HCT116 (cell line): ENCODE measurements at regions not wholly inside any gene's neighbourhood (a gene's known extent, or its start where the extent isn't known, plus 50 kb on each side); places are given as distances from the start of the nearest gene placed in this dataset.

Experiments
- ATAC-seq: fragments of 200-7000 bp; cut with Tn5 transposase; 2 replicates; pipeline ENCODE4 v1.9.1; 2020; ENCODE audit warnings: mild to moderate bottlenecking, moderate library complexity
- BruUV-seq: library from RNA; stranded (reverse); fragments of 400-500 nt; replicated peaks from 2 replicates; lab custom pipeline; 2021; lab: Mats Ljungman, UMichigan
- CTCF ChIA-PET: fragments of 300-600 bp; sonication (Branson Sonifier 250); formaldehyde crosslinking; loops from one replicate; lab custom pipeline; 2021; ENCODE audit warnings: antibody characterized with exemption; lab: Charles Lee
- POLR2A ChIA-PET: fragments of 300-600, 350-600 bp; sonication (Branson Sonifier 250); formaldehyde crosslinking; loops from one replicate; lab custom pipeline; 2021; ENCODE audit warnings: antibody characterized with exemption; lab: Charles Lee
- RAD21 ChIA-PET, 2 experiments: fragments of 300-600 bp; sonication (Branson Sonifier 250); formaldehyde crosslinking; loops; one replicate each; lab custom pipeline; 2023; ENCODE audit warnings: low total read pairs in 2 of 2; ENCODE audit not compliant: uncharacterized antibody in 2 of 2, unreplicated experiment in 2 of 2, low non-redundant PET in 1 of 2; lab: Charles Lee
- DNase-seq: peaks from one replicate; pipeline ENCODE4 v3.0.0-alpha.2; 2010; ENCODE audit warnings: low read depth, low spot score
- H2AFZ ChIP-seq: fragments of 200-600 bp; shearing (Covaris generic), sonication (generic); 2 replicates; pipeline ENCODE4 v1.6.1; 2017; ENCODE audit warnings: low read depth, mixed run types, mixed read lengths, antibody characterized with exemption, low read length; ENCODE audit not compliant: poor library complexity, severe bottlenecking
- H3K27ac ChIP-seq: 2 replicates; pipeline ENCODE4 v1.5.1; 2012; ENCODE audit warnings: low read depth, low read length
- H3K27me3 ChIP-seq: fragments of 200-600 bp; sonication (generic); 2 replicates; pipeline ENCODE4 v1.6.1; 2016; ENCODE audit warnings: mixed run types, low read length, mixed read lengths; ENCODE audit not compliant: insufficient read depth
- H3K36me3 ChIP-seq, 2 experiments: fragments of 200-500 bp in 1 of 2; fragments of 200-600 bp in 1 of 2; sonication (Bioruptor generic) in 1 of 2; sonication (generic) in 1 of 2; 2 replicates each; pipeline versions ENCODE4 v1.5.1 to v1.6.1; 2014 to 2016; ENCODE audit warnings: low read length in 2 of 2, inconsistent platforms in 1 of 2, mixed read lengths in 1 of 2, mixed run types in 1 of 2; ENCODE audit not compliant: insufficient read depth in 2 of 2, control insufficient read depth in 1 of 2
- H3K4me1 ChIP-seq, 2 experiments: fragments of 200-600 bp in 1 of 2; sonication (generic) in 1 of 2; 2 replicates each; pipeline versions ENCODE4 v1.5.1 to v1.6.1; 2012 to 2017; ENCODE audit warnings: low read length in 2 of 2, inconsistent platforms in 1 of 2, mild to moderate bottlenecking in 1 of 2, mixed read lengths in 1 of 2, mixed run types in 1 of 2, moderate library complexity in 1 of 2; ENCODE audit not compliant: insufficient read depth in 2 of 2, control insufficient read depth in 1 of 2
- H3K4me2 ChIP-seq: fragments of 200-600 bp; sonication (generic); 2 replicates; pipeline ENCODE4 v1.6.1; 2017; ENCODE audit warnings: mixed run types, low read length, mixed read lengths
- H3K4me3 ChIP-seq, 2 experiments: fragments of 200-600 bp in 1 of 2; sonication (generic) in 1 of 2; replicated peaks in 1 of 2; 2 replicates each; pipeline ENCODE4 v1.5.1; 2011 to 2016; ENCODE audit warnings: low read length in 2 of 2, control low read depth in 1 of 2, low read depth in 1 of 2, mild to moderate bottlenecking in 1 of 2, mixed read lengths in 1 of 2, mixed run types in 1 of 2
- H3K79me2 ChIP-seq: fragments of 200-600 bp; sonication (generic); 2 replicates; pipeline ENCODE4 v1.6.1; 2017; ENCODE audit warnings: mild to moderate bottlenecking, mixed run types, low read length, moderate library complexity, mixed read lengths; ENCODE audit not compliant: insufficient read depth
- H3K9ac ChIP-seq: fragments of 200-600 bp; sonication (generic); 2 replicates; pipeline ENCODE4 v1.6.1; 2016; ENCODE audit warnings: low read length, mixed read lengths
- H3K9me2 ChIP-seq: fragments of 200-600 bp; sonication (generic), shearing (Covaris generic); 2 replicates; pipeline ENCODE4 v1.6.1; 2017; ENCODE audit warnings: mixed run types, mild to moderate bottlenecking, moderate library complexity; ENCODE audit not compliant: insufficient read depth
- H3K9me3 ChIP-seq, 2 experiments: fragments of 200-500 bp in 1 of 2; fragments of 200-600 bp in 1 of 2; sonication (Bioruptor generic) in 1 of 2; sonication (generic) in 1 of 2; 2 replicates each; pipeline ENCODE4 v1.6.1; 2014 to 2017; ENCODE audit warnings: low read length in 2 of 2, mixed read lengths in 2 of 2, inconsistent platforms in 1 of 2, low read depth in 1 of 2, mild to moderate bottlenecking in 1 of 2, mixed run types in 1 of 2, moderate library complexity in 1 of 2; ENCODE audit not compliant: control insufficient read depth in 1 of 2, insufficient read depth in 1 of 2
- H4K20me1 ChIP-seq: fragments of 200-600 bp; sonication (generic), shearing (Covaris generic); 2 replicates; pipeline ENCODE4 v1.6.1; 2017; ENCODE audit warnings: mixed run types, mild to moderate bottlenecking, moderate library complexity; ENCODE audit not compliant: insufficient read depth
- CBX3 ChIP-seq: IDR thresholded peaks from 2 replicates; pipeline ENCODE4 v1.6.1; 2012; ENCODE audit warnings: low read depth
- ELF1 ChIP-seq: IDR thresholded peaks from 2 replicates; pipeline ENCODE4 v1.6.1; 2012; ENCODE audit warnings: low read depth, borderline replicate concordance
- FOSL1 ChIP-seq: IDR thresholded peaks from 2 replicates; pipeline ENCODE4 v1.6.1; 2012; ENCODE audit warnings: low read depth
- JUND ChIP-seq: IDR thresholded peaks from 2 replicates; pipeline ENCODE4 v1.6.1; 2012
- RAD21 ChIP-seq: IDR thresholded peaks from 2 replicates; pipeline ENCODE4 v1.6.1; 2012; ENCODE audit warnings: low read depth, mild to moderate bottlenecking
- SIN3A ChIP-seq: IDR thresholded peaks from 2 replicates; pipeline ENCODE4 v1.6.1; 2012; ENCODE audit warnings: low read depth
- SP1 ChIP-seq: IDR thresholded peaks from 2 replicates; pipeline ENCODE4 v1.6.1; 2012; ENCODE audit warnings: low read depth
- TCF7L2 ChIP-seq: IDR thresholded peaks from 2 replicates; pipeline ENCODE4 v1.7.0; 2011; ENCODE audit warnings: borderline replicate concordance, inconsistent platforms; ENCODE audit not compliant: insufficient read depth, insufficient read length; ENCODE audit errors: extremely low read depth
- intact Hi-C: fragments of 100-400 bp; cut with micrococcal nuclease; formaldehyde crosslinking; loops from 2 replicates; pipeline ENCODE4 v1.10.0; 2022
- TF ChIP-seq, protein P1 (sequence below): IDR thresholded peaks from 2 replicates; pipeline ENCODE4 v1.6.1; 2011; ENCODE audit warnings: mild to moderate bottlenecking, low read length, moderate library complexity; ENCODE audit not compliant: insufficient replicate concordance; ENCODE audit errors: extremely low read depth

DNA sequence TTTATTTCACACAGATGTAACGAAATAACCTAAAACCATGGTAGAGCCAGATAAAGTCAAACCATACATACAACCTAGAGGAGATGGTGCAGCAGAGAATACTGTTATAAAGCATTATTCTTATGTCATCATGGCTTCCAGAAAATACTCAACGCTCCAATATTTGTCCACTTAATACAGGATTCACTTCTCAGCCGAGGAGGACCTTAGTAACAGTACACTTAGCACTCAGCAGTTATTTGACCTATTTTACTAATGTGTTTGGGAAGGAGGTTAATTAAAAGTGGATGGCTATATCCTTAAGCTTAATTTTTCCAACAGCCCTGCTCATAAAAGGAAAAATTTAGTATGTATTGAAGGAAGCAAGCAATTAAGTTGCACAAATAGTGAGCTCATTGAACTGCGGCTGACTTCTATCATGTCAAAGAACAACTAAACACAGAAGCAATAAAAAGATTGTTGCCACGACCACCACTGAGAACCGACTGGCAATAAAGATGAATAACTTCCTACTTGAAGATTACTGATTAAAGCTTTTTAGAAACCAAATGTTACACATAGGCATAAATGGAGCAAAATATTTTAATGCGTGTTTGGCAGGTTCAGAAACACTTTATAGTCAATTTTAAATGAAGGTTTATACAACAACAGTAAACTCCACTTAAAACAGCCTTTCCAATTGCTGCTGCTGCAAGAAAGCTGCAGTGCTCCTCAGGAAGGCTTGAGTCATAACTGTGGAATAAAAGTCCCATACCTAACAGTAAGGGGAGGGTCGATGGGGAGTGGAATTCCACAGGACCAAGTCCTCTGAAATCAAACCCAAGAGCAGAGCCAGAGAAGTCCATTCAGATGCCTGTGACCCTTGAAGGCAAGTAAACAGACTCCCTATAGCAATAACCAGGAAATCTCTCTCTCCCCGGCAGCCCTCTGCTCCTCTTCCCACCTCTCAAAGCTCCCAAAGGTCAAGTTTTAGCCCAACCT is 218.9 kb upstream of the CDKN3 start:
- no peaks in the 10 kb centered on the region for H3K79me2 ChIP-seq
- no peak overlapping the region for H3K9ac ChIP-seq
- RAD21 ChIA-PET: interaction anchor here in 1 of 2 experiments (1.0 kb wide), 2 partner anchors 74 to 151 kb away, joined by 3 read pairs; no protein-coding TSS in a partner anchor
- BruUV-seq: no TSS peak
- peak overlapping the region; percentile 93 for H3K27ac ChIP-seq
- POLR2A ChIA-PET: interaction anchor here (1.4 to 1.5 kb wide), 2 partner anchors 9 to 221 kb away, joined by 5 to 9 read pairs; partner anchors contain the start of gene BMP4
- ATAC-seq (peak; percentile 51), DNase-seq (no peak)
- H3K4me3 ChIP-seq: no peak overlapping the region
- H3K4me2 ChIP-seq: peak overlapping the region; percentile 17; the same call in 1 of the 2 replicates
- H3K27me3 ChIP-seq: no peaks in the 10 kb centered on the region
- H3K4me1 ChIP-seq: peaks cover 48 to 53% of the 10 kb centered on the region in 2 experiments
- no peaks in the 10 kb centered on the region for H4K20me1 ChIP-seq
- CTCF ChIA-PET: interaction anchor here (0.9 to 2.7 kb wide), 5 partner anchors 9 to 170 kb away, joined by 3 to 8 read pairs (median 5); no protein-coding TSS in a partner anchor
- no peaks in the 10 kb centered on the region for H3K9me3 ChIP-seq
- intact Hi-C loops: loop anchor here (5.0 kb wide), 3 partner anchors 74 to 746 kb away; no protein-coding TSS in a partner anchor
- TF ChIP-seq TCF7L2: peak; percentile 98
- no peak for TF ChIP-seq CBX3
- TF ChIP-seq, all 23 proteins: peak for 1
- peak overlapping the region; percentile 34 for H2AFZ ChIP-seq
- H3K9me2 ChIP-seq: no peaks in the 10 kb centered on the region
- no peaks in the 10 kb centered on the region for H3K36me3 ChIP-seq

DNA sequence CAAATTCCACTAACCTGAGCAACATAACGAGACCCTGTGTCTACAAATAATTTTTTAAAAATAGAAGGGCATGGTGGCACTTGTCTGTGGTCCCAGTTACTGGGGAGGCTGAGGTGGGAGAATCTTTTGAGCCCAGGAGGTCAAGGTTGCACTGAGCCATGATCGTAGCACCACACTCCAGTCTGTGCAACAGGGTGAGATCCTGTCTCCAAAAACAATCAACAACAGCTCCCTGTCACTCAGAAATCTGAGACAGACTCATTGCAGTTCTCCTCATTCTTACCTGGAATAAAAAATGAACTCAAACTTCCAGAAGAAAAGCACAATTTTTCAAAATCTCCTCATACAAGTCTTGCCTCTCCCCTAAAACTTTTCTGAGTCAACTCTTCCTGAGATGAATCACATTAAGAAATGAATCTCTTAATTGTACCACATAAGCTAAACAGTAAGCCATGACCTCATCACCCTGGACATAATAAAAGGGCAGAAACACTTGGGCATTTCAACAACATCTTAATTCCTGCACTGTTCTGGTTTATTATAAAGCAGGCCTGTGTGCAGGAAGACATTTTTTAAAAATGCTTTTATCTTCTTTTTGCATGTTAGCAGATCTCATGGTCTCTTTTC is 214.3 kb upstream of the CDKN3 start:
- intact Hi-C loops: no loop called here
- ChIA-PET CTCF (interaction anchor here (1.1 to 1.5 kb wide), 2 partner anchors 11 to 166 kb away, joined by 3 to 6 read pairs; no protein-coding TSS in a partner anchor), RAD21 (interaction anchor here in 1 of 2 experiments (1.1 kb wide), 1 partner anchor 165 kb away, joined by 3 read pairs; no protein-coding TSS in a partner anchor), POLR2A (no interaction called here)
- H3K9me2 ChIP-seq: no peaks in the 10 kb centered on the region
- H3K27ac ChIP-seq: peak overlapping the region; percentile 70
- H4K20me1 ChIP-seq: no peaks in the 10 kb centered on the region
- H2AFZ ChIP-seq: peak overlapping the region; percentile 81
- TF ChIP-seq, protein P1, sequence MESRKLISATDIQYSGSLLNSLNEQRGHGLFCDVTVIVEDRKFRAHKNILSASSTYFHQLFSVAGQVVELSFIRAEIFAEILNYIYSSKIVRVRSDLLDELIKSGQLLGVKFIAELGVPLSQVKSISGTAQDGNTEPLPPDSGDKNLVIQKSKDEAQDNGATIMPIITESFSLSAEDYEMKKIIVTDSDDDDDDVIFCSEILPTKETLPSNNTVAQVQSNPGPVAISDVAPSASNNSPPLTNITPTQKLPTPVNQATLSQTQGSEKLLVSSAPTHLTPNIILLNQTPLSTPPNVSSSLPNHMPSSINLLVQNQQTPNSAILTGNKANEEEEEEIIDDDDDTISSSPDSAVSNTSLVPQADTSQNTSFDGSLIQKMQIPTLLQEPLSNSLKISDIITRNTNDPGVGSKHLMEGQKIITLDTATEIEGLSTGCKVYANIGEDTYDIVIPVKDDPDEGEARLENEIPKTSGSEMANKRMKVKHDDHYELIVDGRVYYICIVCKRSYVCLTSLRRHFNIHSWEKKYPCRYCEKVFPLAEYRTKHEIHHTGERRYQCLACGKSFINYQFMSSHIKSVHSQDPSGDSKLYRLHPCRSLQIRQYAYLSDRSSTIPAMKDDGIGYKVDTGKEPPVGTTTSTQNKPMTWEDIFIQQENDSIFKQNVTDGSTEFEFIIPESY: no peak
- TF ChIP-seq SP1: peak; percentile 40; the same call in 1 of the 2 replicates
- no peak for TF ChIP-seq SIN3A
- peak; percentile 57 for TF ChIP-seq TCF7L2
- TF ChIP-seq FOSL1: peak; percentile 77; the same call in 1 of the 2 replicates
- no peak for TF ChIP-seq ELF1
- TF ChIP-seq RAD21: no peak
- TF ChIP-seq CBX3: peak; percentile 28; the same call in 1 of the 2 replicates
- peak; percentile 65 for TF ChIP-seq JUND
- no peaks in the 10 kb centered on the region for H3K9me3 ChIP-seq
- no peak for DNase-seq
- no peak overlapping the region for H3K4me3 ChIP-seq
- H3K4me2 ChIP-seq: peak overlapping the region; percentile 47
- ATAC-seq: peak; percentile 79
- H3K27me3 ChIP-seq: no peaks in the 10 kb centered on the region
- H3K4me1 ChIP-seq: peaks cover 30 to 35% of the 10 kb centered on the region in 2 experiments
- no peaks in the 10 kb centered on the region for H3K79me2 ChIP-seq
- BruUV-seq: no TSS peak
- H3K36me3 ChIP-seq: no peaks in the 10 kb centered on the region
- 0 out of 2 replicates have a peak overlapping the region, but pooled peaks have one; percentile 4 for H3K9ac ChIP-seq
